GM12865 (cell line): ENCODE measurements at regions not wholly inside any gene's neighbourhood (a gene's known extent, or its start where the extent isn't known, plus 50 kb on each side); places are given as distances from the start of the nearest gene placed in this dataset.

Source experiments
- DNase-seq: peaks from one replicate; pipeline ENCODE4 v3.0.0; 2010; ENCODE audit warnings: low read depth
- H3K4me3 ChIP-seq: 2 replicates; pipeline ENCODE4 v1.5.1; 2011; ENCODE audit warnings: mild to moderate bottlenecking, low read depth, low read length, control low read depth
- CTCF ChIP-seq: IDR thresholded peaks from 2 replicates; pipeline ENCODE4 v1.5.1; 2011; ENCODE audit warnings: low read length, control low read depth, low read depth, inconsistent platforms; ENCODE audit not compliant: insufficient read depth; ENCODE audit errors: missing control alignments

DNA sequence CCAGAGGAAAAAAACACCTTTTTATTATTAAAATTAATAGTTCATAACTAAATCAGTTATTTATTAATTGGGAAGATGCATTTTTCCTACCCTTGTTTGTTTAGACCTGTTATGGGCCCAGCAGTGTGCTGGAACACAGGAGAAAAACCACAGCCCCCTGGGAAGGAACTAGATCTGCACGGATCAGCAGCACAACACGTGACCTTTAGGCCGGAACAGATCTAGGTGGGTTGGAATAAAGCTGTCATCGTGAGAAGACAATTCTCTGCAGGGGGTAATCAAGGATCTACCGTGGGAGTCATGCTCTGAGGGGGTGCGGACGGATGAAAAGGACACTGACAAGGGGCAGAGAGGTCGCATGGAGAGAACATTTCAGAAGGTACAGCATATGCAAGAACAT is 95.8 kb upstream of the SPATA31C2 start:
- no peak overlapping the region for H3K4me3 ChIP-seq
- DNase-seq: no peak
- no peak for TF ChIP-seq CTCF

GRCh38 chr9:88233091-88233490 is 94.8 kb upstream of the SPATA31C2 start:
- no peak overlapping the region for H3K4me3 ChIP-seq
- DNase-seq: no peak
- no peak for TF ChIP-seq CTCF

GRCh38 chr9:88230612-88231011 is 92.3 kb upstream of the SPATA31C2 start:
- H3K4me3 ChIP-seq: no peak overlapping the region
- TF ChIP-seq CTCF: no peak
- DNase-seq: no peak

DNA sequence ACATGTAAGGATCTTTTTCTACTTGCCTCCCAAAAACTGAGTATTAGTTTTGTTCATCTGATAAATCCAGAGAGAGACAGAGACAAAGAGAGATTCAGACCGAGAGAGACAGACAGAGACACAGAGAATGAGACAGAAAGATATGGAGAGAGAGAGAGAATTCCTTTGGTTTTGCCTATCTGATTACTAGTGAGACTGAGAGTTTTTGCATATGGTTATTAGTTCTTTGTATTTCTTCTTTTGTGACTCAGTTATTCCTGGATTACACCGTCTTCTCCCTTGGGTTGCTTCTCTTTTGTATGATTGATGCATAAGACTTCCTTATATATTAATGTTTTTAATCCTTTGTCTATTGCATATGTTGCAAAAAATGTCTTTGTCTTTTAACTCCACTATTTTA is 91.2 kb upstream of the SPATA31C2 start:
- TF ChIP-seq CTCF: no peak
- no peak for DNase-seq
- H3K4me3 ChIP-seq: no peak overlapping the region

- H3K4me3 ChIP-seq: no peak overlapping the region
- no peak for TF ChIP-seq CTCF
- DNase-seq: no peak
Observed at GRCh38 chr9:88224938-88225337, 86.7 kb upstream of the SPATA31C2 start.

GRCh38 chr9:88221105-88221504 is 82.8 kb upstream of the SPATA31C2 start:
- no peak for DNase-seq
- no peak for TF ChIP-seq CTCF
- H3K4me3 ChIP-seq: no peak overlapping the region

- DNase-seq: no peak
- H3K4me3 ChIP-seq: no peak overlapping the region
- no peak for TF ChIP-seq CTCF
Observed at GRCh38 chr9:88220652-88221051, 82.4 kb upstream of the SPATA31C2 start.
